WTC11 (cell line): ENCODE measurements at regions not wholly inside any gene's neighbourhood (a gene's known extent, or its start where the extent isn't known, plus 50 kb on each side); places are given as distances from the start of the nearest gene placed in this dataset.

Experiments used
- ATAC-seq: fragments of 200-7000 bp; cut with Tn5 transposase; 2 replicates; pipeline ENCODE4 v1.10.0; 2021; ENCODE audit warnings: mild to moderate bottlenecking, moderate library complexity
- CTCF ChIA-PET: fragments of 300-600 bp; sonication (Branson Sonifier 250); formaldehyde crosslinking; loops from one replicate; lab custom pipeline; 2021; ENCODE audit warnings: antibody characterized with exemption; lab: Charles Lee
- POLR2A ChIA-PET: fragments of 350-600 bp; sonication (Branson Sonifier 250); formaldehyde crosslinking; loops from one replicate; lab custom pipeline; 2021; ENCODE audit warnings: antibody characterized with exemption; lab: Charles Lee
- DNase-seq: peaks from one replicate; pipeline ENCODE4 v3.0.0; 2021; ENCODE audit warnings: low spot score
- H3K27ac Mint-ChIP-seq: 2 replicates; pipeline ENCODE4 v1.8.0; 2021; ENCODE audit warnings: mixed read lengths
- H3K27me3 Mint-ChIP-seq: 2 replicates; pipeline ENCODE4 v1.8.0; 2021; ENCODE audit warnings: low read depth, mild to moderate bottlenecking, moderate library complexity, mixed read lengths
- H3K36me3 Mint-ChIP-seq: 2 replicates; pipeline ENCODE4 v1.8.0; 2021; ENCODE audit warnings: mixed read lengths
- H3K4me1 Mint-ChIP-seq: 2 replicates; pipeline ENCODE4 v1.8.0; 2022; ENCODE audit warnings: mixed read lengths
- H3K4me3 Mint-ChIP-seq: 2 replicates; pipeline ENCODE4 v1.8.0; 2021; ENCODE audit warnings: mild to moderate bottlenecking, moderate library complexity, mixed read lengths
- H3K9me3 Mint-ChIP-seq: 2 replicates; pipeline ENCODE4 v1.8.0; 2021; ENCODE audit warnings: mixed read lengths
- ATF1 ChIP-seq: sonication (generic); formaldehyde crosslinking; IDR thresholded peaks from 2 replicates; pipeline ENCODE4 v1.8.1; 2023; ENCODE audit warnings: mild to moderate bottlenecking, moderate library complexity, missing genetic modification reagents
- CBFB ChIP-seq: sonication (generic); formaldehyde crosslinking; IDR thresholded peaks from 2 replicates; pipeline ENCODE4 v1.8.1; 2022; ENCODE audit warnings: mild to moderate bottlenecking, low read depth, missing genetic modification reagents
- CREM ChIP-seq: sonication (generic); formaldehyde crosslinking; IDR thresholded peaks from 2 replicates; pipeline ENCODE4 v1.8.1; 2022; ENCODE audit warnings: mild to moderate bottlenecking, missing genetic modification reagents, moderate library complexity
- ETV6 ChIP-seq: sonication (generic); formaldehyde crosslinking; IDR thresholded peaks from 2 replicates; pipeline ENCODE4 v1.8.1; 2022; ENCODE audit warnings: mild to moderate bottlenecking, missing genetic modification reagents
- FOXK1 ChIP-seq: sonication (generic); formaldehyde crosslinking; IDR thresholded peaks from 2 replicates; pipeline ENCODE4 v1.8.0; 2022; ENCODE audit warnings: mild to moderate bottlenecking, moderate library complexity, missing genetic modification reagents
- FOXP1 ChIP-seq: sonication (generic); formaldehyde crosslinking; IDR thresholded peaks from 2 replicates; pipeline ENCODE4 v1.8.0; 2022; ENCODE audit warnings: missing genetic modification reagents, mild to moderate bottlenecking, moderate library complexity, borderline replicate concordance
- GTF2I ChIP-seq: fragments of 250-450 bp; sonication (Bioruptor Pico); conservative IDR thresholded peaks from 2 replicates; pipeline ENCODE4 v1.4.0; 2021; ENCODE audit warnings: mild to moderate bottlenecking
- JAZF1 ChIP-seq: fragments of 250-450 bp; sonication (Bioruptor Pico); IDR thresholded peaks from 2 replicates; pipeline ENCODE4 v1.9.0; 2021; ENCODE audit warnings: moderate library complexity, mild to moderate bottlenecking, inconsistent platforms
- SMAD3 ChIP-seq: sonication (generic); formaldehyde crosslinking; IDR thresholded peaks from 2 replicates; pipeline ENCODE4 v1.8.0; 2022; ENCODE audit warnings: missing genetic modification reagents, mild to moderate bottlenecking, borderline replicate concordance
- SOX15 ChIP-seq: fragments of 250-450 bp; sonication (Bioruptor Pico); IDR thresholded peaks from 2 replicates; pipeline ENCODE4 v1.9.0; 2021; ENCODE audit warnings: mild to moderate bottlenecking
- SP1 ChIP-seq: sonication (generic); formaldehyde crosslinking; conservative IDR thresholded peaks from 2 replicates; pipeline ENCODE4 v1.8.1; 2022; ENCODE audit warnings: missing genetic modification reagents
- TEAD4 ChIP-seq: sonication (generic); formaldehyde crosslinking; IDR thresholded peaks from 2 replicates; pipeline ENCODE4 v1.8.0; 2022; ENCODE audit warnings: mild to moderate bottlenecking, missing genetic modification reagents
- ZNF232 ChIP-seq: sonication (generic); formaldehyde crosslinking; IDR thresholded peaks from 2 replicates; pipeline ENCODE4 v1.8.0; 2022; ENCODE audit warnings: mild to moderate bottlenecking, missing genetic modification reagents
- ZNF263 ChIP-seq: sonication (generic); formaldehyde crosslinking; IDR thresholded peaks from 2 replicates; pipeline ENCODE4 v1.8.1; 2022; ENCODE audit warnings: low read depth, mild to moderate bottlenecking, moderate library complexity, missing genetic modification reagents
- ZNF423 ChIP-seq: fragments of 250-450 bp; sonication (Bioruptor Pico); IDR thresholded peaks from 2 replicates; pipeline ENCODE4 v2.1.2; 2022; ENCODE audit warnings: mild to moderate bottlenecking, moderate library complexity
- ZNF671 ChIP-seq: fragments of 250-450 bp; sonication (Bioruptor Pico); IDR thresholded peaks from 2 replicates; pipeline ENCODE4 v1.8.0; 2021; ENCODE audit warnings: mild to moderate bottlenecking
- TF ChIP-seq, protein P1 (sequence below): fragments of 200-600 bp; IDR thresholded peaks from 2 replicates; pipeline ENCODE4 v1.8.0; 2022; ENCODE audit warnings: antibody characterized with exemption
- TF ChIP-seq, protein P2 (sequence below): sonication (generic); formaldehyde crosslinking; IDR thresholded peaks from 2 replicates; pipeline ENCODE4 v1.8.1; 2022; ENCODE audit warnings: low read depth, missing genetic modification reagents, borderline replicate concordance
- TF ChIP-seq, protein P3 (sequence below): fragments of 250-450 bp; sonication (Bioruptor Pico); conservative IDR thresholded peaks from 2 replicates; pipeline ENCODE4 v1.9.0; 2021; ENCODE audit warnings: mild to moderate bottlenecking
- TF ChIP-seq, protein P4 (sequence below): fragments of 250-450 bp; sonication (Bioruptor Pico); IDR thresholded peaks from 2 replicates; pipeline ENCODE4 v2.1.2; 2022; ENCODE audit warnings: mild to moderate bottlenecking, moderate library complexity
- TF ChIP-seq, protein P5 (sequence below): sonication (generic); formaldehyde crosslinking; IDR thresholded peaks from 2 replicates; pipeline ENCODE4 v1.8.1; 2023; ENCODE audit warnings: mild to moderate bottlenecking, missing genetic modification reagents
- TF ChIP-seq, protein P6 (sequence below): sonication (generic); formaldehyde crosslinking; IDR thresholded peaks from 2 replicates; pipeline ENCODE4 v1.8.1; 2023; ENCODE audit warnings: mild to moderate bottlenecking, missing genetic modification reagents, borderline replicate concordance
- TF ChIP-seq, protein P7 (sequence below): sonication (generic); formaldehyde crosslinking; IDR thresholded peaks from 2 replicates; pipeline ENCODE4 v1.8.1; 2022; ENCODE audit warnings: mild to moderate bottlenecking, missing genetic modification reagents, moderate library complexity, borderline replicate concordance

DNA sequence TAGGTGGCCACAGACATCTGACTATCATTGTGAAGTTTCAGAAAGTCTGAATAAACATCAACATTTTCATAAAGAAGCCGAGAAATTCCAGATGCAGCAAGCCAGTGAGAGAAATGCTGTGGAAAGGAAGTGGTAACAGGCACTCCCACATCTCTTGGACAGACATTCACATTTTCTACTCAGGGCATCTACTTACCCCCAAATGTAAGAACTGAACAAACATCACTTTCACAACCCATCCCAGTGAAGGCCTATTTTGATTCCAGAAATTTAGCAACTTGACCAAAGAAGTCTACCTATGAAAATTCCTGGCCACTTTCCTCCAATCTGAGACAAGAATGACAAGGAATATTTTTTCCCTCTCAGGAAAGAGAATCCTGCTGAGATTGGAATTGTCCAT, 224.8 kb upstream of the DCBLD2 start:
- TF ChIP-seq ZNF263 (CRISPR knock-in tag) = no peak
- no peak for TF ChIP-seq FOXK1 (CRISPR knock-in tag)
- no peak for TF ChIP-seq SOX15
- TF ChIP-seq FOXP1 (CRISPR knock-in tag) = no peak
- TF ChIP-seq, protein P1, sequence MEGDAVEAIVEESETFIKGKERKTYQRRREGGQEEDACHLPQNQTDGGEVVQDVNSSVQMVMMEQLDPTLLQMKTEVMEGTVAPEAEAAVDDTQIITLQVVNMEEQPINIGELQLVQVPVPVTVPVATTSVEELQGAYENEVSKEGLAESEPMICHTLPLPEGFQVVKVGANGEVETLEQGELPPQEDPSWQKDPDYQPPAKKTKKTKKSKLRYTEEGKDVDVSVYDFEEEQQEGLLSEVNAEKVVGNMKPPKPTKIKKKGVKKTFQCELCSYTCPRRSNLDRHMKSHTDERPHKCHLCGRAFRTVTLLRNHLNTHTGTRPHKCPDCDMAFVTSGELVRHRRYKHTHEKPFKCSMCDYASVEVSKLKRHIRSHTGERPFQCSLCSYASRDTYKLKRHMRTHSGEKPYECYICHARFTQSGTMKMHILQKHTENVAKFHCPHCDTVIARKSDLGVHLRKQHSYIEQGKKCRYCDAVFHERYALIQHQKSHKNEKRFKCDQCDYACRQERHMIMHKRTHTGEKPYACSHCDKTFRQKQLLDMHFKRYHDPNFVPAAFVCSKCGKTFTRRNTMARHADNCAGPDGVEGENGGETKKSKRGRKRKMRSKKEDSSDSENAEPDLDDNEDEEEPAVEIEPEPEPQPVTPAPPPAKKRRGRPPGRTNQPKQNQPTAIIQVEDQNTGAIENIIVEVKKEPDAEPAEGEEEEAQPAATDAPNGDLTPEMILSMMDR = no peak
- TF ChIP-seq, protein P2, sequence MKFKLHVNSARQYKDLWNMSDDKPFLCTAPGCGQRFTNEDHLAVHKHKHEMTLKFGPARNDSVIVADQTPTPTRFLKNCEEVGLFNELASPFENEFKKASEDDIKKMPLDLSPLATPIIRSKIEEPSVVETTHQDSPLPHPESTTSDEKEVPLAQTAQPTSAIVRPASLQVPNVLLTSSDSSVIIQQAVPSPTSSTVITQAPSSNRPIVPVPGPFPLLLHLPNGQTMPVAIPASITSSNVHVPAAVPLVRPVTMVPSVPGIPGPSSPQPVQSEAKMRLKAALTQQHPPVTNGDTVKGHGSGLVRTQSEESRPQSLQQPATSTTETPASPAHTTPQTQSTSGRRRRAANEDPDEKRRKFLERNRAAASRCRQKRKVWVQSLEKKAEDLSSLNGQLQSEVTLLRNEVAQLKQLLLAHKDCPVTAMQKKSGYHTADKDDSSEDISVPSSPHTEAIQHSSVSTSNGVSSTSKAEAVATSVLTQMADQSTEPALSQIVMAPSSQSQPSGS (CRISPR knock-in tag) = no peak
- TF ChIP-seq GTF2I = no peak
- TF ChIP-seq ZNF423 (CRISPR knock-in tag) = no peak
- TF ChIP-seq, protein P3, sequence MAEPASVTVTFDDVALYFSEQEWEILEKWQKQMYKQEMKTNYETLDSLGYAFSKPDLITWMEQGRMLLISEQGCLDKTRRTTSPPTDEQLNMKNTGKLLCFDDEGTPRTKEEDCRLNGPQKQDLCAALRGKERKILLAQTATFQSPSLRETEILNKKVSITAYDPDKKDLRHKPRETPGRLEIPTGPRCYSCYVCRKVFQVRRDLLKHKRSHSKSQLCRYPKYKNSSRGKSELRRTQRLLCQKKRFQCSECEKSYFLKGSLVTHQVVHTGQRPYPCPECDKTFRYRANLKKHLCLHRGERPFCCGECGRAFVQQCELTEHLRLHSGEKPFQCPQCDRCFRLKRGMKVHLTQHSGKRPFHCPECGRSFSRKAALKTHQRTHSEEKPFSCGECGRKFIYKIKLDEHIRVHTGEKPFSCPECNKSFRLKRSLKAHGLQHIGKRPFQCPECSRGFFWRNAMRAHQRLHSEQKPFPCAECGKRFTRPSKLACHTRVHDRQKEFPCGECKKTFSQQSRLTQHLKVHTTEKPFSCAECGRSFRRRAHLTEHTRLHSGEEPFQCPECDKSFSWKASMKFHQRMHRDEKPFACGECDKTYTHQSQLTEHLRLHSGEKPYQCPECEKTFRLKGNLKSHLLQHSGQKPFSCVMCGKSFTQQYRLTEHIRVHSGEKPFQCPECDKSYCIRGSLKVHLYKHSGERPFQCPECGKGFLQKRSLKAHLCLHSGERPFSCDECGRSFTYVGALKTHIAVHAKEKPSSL (CRISPR knock-in tag) = no peak
- TF ChIP-seq JAZF1 (CRISPR knock-in tag) = no peak
- TF ChIP-seq, all 79 proteins: peak for 0
- Mint-ChIP-seq H3K4me1 (no peaks in the 10 kb centered on the region), H3K27ac (no peak overlapping the region), H3K4me3 (no peak overlapping the region), H3K9me3 (no peaks in the 10 kb centered on the region), H3K27me3 (no peaks in the 10 kb centered on the region), H3K36me3 (no peaks in the 10 kb centered on the region)
- DNase-seq (no peak), ATAC-seq (no peak)
- ChIA-PET POLR2A (no interaction called here), CTCF (no interaction called here)

DNA sequence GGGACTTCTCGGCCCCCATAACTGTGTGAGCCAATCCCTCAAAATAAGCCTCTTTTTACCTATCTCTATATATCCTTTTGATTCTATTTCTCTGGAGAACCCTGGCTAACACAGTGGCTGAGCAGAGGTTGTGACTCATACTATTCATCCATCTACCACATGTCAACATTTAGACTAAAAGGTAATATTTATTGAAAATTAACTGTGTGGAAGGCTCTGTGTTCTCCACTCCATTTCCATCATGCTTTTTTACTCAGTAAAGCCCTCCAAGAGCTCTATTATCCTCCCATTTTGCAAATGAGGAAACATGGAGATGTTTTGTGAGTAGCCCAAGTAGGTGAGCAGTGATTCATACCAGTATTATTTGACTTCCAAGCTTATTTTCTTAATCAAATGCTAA, 217.9 kb upstream of the DCBLD2 start:
- Mint-ChIP-seq H3K4me3 (no peak overlapping the region), H3K27ac (no peak overlapping the region), H3K9me3 (peaks cover 9% of the 10 kb centered on the region), H3K27me3 (no peaks in the 10 kb centered on the region; the same call in 1 of the 2 replicates), H3K36me3 (no peaks in the 10 kb centered on the region), H3K4me1 (no peaks in the 10 kb centered on the region)
- no peak for DNase-seq
- ATAC-seq = no peak
- ChIA-PET CTCF (no interaction called here), POLR2A (no interaction called here)
- TF ChIP-seq ZNF671 (CRISPR knock-in tag) = no peak
- no peak for TF ChIP-seq ZNF232 (CRISPR knock-in tag)
- TF ChIP-seq SMAD3 (CRISPR knock-in tag) = no peak
- TF ChIP-seq, protein P4, sequence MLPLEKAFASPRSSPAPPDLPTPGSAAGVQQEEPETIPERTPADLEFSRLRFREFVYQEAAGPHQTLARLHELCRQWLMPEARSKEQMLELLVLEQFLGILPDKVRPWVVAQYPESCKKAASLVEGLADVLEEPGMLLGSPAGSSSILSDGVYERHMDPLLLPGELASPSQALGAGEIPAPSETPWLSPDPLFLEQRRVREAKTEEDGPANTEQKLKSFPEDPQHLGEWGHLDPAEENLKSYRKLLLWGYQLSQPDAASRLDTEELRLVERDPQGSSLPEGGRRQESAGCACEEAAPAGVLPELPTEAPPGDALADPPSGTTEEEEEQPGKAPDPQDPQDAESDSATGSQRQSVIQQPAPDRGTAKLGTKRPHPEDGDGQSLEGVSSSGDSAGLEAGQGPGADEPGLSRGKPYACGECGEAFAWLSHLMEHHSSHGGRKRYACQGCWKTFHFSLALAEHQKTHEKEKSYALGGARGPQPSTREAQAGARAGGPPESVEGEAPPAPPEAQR (CRISPR knock-in tag) = no peak
- TF ChIP-seq, protein P5, sequence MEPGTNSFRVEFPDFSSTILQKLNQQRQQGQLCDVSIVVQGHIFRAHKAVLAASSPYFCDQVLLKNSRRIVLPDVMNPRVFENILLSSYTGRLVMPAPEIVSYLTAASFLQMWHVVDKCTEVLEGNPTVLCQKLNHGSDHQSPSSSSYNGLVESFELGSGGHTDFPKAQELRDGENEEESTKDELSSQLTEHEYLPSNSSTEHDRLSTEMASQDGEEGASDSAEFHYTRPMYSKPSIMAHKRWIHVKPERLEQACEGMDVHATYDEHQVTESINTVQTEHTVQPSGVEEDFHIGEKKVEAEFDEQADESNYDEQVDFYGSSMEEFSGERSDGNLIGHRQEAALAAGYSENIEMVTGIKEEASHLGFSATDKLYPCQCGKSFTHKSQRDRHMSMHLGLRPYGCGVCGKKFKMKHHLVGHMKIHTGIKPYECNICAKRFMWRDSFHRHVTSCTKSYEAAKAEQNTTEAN (CRISPR knock-in tag) = no peak
- no peak for TF ChIP-seq TEAD4 (CRISPR knock-in tag)
- no peak for TF ChIP-seq ATF1 (CRISPR knock-in tag)
- TF ChIP-seq CBFB = no peak
- TF ChIP-seq, protein P6, sequence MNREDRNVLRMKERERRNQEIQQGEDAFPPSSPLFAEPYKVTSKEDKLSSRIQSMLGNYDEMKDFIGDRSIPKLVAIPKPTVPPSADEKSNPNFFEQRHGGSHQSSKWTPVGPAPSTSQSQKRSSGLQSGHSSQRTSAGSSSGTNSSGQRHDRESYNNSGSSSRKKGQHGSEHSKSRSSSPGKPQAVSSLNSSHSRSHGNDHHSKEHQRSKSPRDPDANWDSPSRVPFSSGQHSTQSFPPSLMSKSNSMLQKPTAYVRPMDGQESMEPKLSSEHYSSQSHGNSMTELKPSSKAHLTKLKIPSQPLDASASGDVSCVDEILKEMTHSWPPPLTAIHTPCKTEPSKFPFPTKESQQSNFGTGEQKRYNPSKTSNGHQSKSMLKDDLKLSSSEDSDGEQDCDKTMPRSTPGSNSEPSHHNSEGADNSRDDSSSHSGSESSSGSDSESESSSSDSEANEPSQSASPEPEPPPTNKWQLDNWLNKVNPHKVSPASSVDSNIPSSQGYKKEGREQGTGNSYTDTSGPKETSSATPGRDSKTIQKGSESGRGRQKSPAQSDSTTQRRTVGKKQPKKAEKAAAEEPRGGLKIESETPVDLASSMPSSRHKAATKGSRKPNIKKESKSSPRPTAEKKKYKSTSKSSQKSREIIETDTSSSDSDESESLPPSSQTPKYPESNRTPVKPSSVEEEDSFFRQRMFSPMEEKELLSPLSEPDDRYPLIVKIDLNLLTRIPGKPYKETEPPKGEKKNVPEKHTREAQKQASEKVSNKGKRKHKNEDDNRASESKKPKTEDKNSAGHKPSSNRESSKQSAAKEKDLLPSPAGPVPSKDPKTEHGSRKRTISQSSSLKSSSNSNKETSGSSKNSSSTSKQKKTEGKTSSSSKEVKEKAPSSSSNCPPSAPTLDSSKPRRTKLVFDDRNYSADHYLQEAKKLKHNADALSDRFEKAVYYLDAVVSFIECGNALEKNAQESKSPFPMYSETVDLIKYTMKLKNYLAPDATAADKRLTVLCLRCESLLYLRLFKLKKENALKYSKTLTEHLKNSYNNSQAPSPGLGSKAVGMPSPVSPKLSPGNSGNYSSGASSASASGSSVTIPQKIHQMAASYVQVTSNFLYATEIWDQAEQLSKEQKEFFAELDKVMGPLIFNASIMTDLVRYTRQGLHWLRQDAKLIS (CRISPR knock-in tag) = no peak
- TF ChIP-seq ETV6 (CRISPR knock-in tag) = no peak
- TF ChIP-seq SP1 (CRISPR knock-in tag) = no peak
- TF ChIP-seq, protein P7, sequence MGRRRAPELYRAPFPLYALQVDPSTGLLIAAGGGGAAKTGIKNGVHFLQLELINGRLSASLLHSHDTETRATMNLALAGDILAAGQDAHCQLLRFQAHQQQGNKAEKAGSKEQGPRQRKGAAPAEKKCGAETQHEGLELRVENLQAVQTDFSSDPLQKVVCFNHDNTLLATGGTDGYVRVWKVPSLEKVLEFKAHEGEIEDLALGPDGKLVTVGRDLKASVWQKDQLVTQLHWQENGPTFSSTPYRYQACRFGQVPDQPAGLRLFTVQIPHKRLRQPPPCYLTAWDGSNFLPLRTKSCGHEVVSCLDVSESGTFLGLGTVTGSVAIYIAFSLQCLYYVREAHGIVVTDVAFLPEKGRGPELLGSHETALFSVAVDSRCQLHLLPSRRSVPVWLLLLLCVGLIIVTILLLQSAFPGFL (CRISPR knock-in tag) = no peak
- TF ChIP-seq CREM = no peak
- TF ChIP-seq ZNF423 (CRISPR knock-in tag) = no peak
